22Rv1 (cell line): ENCODE measurements at regions not wholly inside any gene's neighbourhood (a gene's known extent, or its start where the extent isn't known, plus 50 kb on each side); places are given as distances from the start of the nearest gene placed in this dataset.

ENCODE experiments used
- CTCF ChIP-seq: fragments of 450-650 bp; IDR thresholded peaks from 2 replicates; pipeline ENCODE4 v1.5.1; 2017; ENCODE audit warnings: mild to moderate bottlenecking
- ZFX ChIP-seq: fragments of 450-650 bp; IDR thresholded peaks from 2 replicates; pipeline ENCODE4 v1.6.1; 2017; ENCODE audit warnings: antibody characterized with exemption, borderline replicate concordance

DNA sequence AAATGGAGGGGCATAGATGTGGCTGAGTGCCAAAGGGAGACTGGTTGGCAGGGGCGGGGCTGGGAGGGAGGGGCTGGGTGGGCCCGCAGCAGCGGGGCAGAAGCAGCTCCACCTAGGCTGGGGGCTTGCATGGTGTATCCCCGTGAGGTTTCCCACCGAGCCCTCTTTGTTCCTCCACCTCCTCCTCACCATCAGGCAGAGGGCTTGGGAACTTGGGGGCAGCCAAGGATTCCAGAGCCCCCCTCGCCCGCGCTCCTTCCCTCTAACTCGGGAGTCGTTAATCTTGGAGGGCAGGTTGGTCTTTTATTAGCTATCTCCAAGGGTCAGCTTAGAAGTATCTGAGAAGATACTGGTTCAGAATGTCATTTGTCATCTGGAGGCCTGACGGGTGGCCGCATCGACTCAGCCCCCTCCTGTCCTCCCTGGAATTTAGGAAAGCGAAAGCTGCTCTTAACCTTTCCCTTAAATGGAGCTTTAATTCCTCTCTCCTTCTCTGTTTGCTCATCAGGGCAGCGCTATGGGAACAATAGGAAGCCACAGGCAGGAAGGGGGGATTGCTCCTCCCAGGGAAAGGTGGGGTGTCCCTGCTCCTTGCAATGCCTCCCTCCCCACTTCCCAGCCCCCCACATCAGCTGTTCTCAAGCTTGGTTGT lies 274.3 kb upstream of the XYLT1 start:
- TF ChIP-seq CTCF (no peak), ZFX (no peak)
